GM12892 (cell line): ENCODE measurements at regions not wholly inside any gene's neighbourhood (a gene's known extent, or its start where the extent isn't known, plus 50 kb on each side); places are given as distances from the start of the nearest gene placed in this dataset.

Source experiments
- POLR2A ChIP-seq: IDR thresholded peaks from 2 replicates; pipeline ENCODE4 v1.6.1; 2011; ENCODE audit warnings: low read depth, low read length, control low read depth
- POLR2AphosphoS5 ChIP-seq: IDR thresholded peaks from 2 replicates; pipeline ENCODE4 v1.6.1; 2011; ENCODE audit warnings: low read depth, low read length, control low read depth

- TF ChIP-seq POLR2A: no peak
- TF ChIP-seq POLR2AphosphoS5: no peak
These were observed 1146.6 kb downstream of the RPIA start for GRCh38 chr2:89837962-89838625.
